Thyroid gland (tissue), 4 donors: ENCODE measurements at regions not wholly inside any gene's neighbourhood (a gene's known extent, or its start where the extent isn't known, plus 50 kb on each side); places are given as distances from the start of the nearest gene placed in this dataset.

Source experiments
- POLR2A ChIP-seq, 2 donors: fragments of 450-650 bp; IDR thresholded peaks; one replicate each; pipeline ENCODE4 v1.6.1; 2017; ENCODE audit warnings: antibody characterized with exemption in 2 of 2, mild to moderate bottlenecking in 2 of 2, moderate library complexity in 1 of 2
- TF ChIP-seq, protein P1 (sequence below), 6 experiments: fragments of 200-600 bp in 3 of 6; fragments of 450-650 bp in 3 of 6; sonication (generic) in 3 of 6; IDR thresholded peaks; one replicate each; pipeline ENCODE4 v1.5.1; 2016 to 2019; ENCODE audit warnings: antibody characterized with exemption in 6 of 6, mild to moderate bottlenecking in 2 of 6, inconsistent platforms in 1 of 6, moderate library complexity in 1 of 6

DNA sequence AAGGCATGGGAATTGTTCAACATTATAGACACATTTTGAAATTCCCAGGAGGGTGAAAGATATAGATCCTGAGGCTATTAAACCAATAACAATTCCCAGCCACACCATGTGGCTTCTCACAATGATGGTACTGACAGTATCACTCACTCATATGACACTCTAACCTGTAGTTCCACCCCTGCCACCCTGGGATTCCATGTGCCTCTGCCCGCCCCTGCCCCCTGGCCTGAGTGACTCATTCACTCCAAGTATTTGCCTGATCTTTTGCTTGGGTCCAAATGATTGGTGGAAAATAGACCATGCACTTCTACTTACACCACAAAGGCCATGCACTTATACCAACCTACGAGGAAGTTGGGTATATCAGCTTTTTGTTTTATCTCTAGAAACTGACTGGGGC, 305.2 kb upstream of the DAB2 start:
- TF ChIP-seq, protein P1, sequence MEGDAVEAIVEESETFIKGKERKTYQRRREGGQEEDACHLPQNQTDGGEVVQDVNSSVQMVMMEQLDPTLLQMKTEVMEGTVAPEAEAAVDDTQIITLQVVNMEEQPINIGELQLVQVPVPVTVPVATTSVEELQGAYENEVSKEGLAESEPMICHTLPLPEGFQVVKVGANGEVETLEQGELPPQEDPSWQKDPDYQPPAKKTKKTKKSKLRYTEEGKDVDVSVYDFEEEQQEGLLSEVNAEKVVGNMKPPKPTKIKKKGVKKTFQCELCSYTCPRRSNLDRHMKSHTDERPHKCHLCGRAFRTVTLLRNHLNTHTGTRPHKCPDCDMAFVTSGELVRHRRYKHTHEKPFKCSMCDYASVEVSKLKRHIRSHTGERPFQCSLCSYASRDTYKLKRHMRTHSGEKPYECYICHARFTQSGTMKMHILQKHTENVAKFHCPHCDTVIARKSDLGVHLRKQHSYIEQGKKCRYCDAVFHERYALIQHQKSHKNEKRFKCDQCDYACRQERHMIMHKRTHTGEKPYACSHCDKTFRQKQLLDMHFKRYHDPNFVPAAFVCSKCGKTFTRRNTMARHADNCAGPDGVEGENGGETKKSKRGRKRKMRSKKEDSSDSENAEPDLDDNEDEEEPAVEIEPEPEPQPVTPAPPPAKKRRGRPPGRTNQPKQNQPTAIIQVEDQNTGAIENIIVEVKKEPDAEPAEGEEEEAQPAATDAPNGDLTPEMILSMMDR (IDR thresholded peaks at IDR 0.05) = no peak
- no peak for TF ChIP-seq POLR2A (IDR thresholded peaks at IDR 0.05)
